ENCODE measurements at regions not wholly inside any gene's neighbourhood (a gene's known extent, or its start where the extent isn't known, plus 50 kb on each side); places are given as distances from the start of the nearest gene placed in this dataset.

DNA sequence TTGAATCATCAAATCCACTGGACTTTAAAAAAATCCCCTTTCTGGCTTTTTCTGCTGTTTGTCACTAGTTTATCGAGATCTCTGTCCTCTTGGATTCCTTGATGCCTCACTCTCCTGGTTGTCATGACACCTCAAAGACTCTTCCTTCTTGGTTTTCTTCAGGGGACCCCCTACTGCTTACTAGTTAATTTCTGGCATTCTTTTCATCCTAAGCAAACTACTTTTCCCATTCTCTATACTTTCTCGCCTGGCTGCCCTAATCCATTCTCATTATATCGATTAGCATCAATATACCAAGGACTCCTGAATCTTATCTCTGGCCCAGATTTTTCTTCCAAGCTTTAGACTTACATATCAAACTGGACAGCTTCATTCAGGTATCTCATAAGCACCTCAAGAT is 98.6 kb downstream of the NEDD1 start:
- ChIA-PET POLR2A (no interaction called here), CTCF (no interaction called here), RAD21 (ENCODE audit: low non-redundant PET in 1 of 2, low total read pairs in 2 of 2, uncharacterized antibody in 2 of 2, unreplicated experiment in 2 of 2) (no interaction called here)
- no peak overlapping the region for H3K9ac ChIP-seq (ENCODE audit: low read length)
- no peak overlapping the region for H3K4me3 ChIP-seq (replicated peaks in 1 of 2; ENCODE audit: low read depth in 1 of 2, low read length in 2 of 2)
- H3K9me2 ChIP-seq (ENCODE audit: insufficient read depth), result no peaks in the 10 kb centered on the region
- no peak overlapping the region for H3K4me2 ChIP-seq (ENCODE audit: low read length)
- no peaks in the 10 kb centered on the region for H3K79me2 ChIP-seq (ENCODE audit: insufficient read depth, low read length)
- TF ChIP-seq SRF (IDR thresholded peaks at IDR 0.05; ENCODE audit: low read depth) (no peak), EZH2phosphoT487 (IDR thresholded peaks at IDR 0.05; ENCODE audit: borderline replicate concordance) (no peak), JUND (IDR thresholded peaks at IDR 0.05) (no peak), EZH2 (IDR thresholded peaks at IDR 0.05) (no peak)
- TF ChIP-seq, protein P1, sequence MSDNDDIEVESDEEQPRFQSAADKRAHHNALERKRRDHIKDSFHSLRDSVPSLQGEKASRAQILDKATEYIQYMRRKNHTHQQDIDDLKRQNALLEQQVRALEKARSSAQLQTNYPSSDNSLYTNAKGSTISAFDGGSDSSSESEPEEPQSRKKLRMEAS (IDR thresholded peaks at IDR 0.05), result no peak
- ATAC-seq (no peak), DNase-seq (ENCODE audit: low read depth, low spot score) (no peak)
- peaks cover 50% of the 10 kb centered on the region for H3K27me3 ChIP-seq (ENCODE audit: insufficient read depth, low read length)
- no peak overlapping the region for H2AFZ ChIP-seq (ENCODE audit: low read depth, low read length, poor library complexity, severe bottlenecking)
- no peaks in the 10 kb centered on the region for H3K4me1 ChIP-seq (ENCODE audit: control insufficient read depth in 1 of 2, insufficient read depth in 2 of 2, low read length in 2 of 2)
- H3K36me3 ChIP-seq (ENCODE audit: control insufficient read depth in 1 of 2, insufficient read depth in 2 of 2, low read length in 2 of 2), result no peaks in the 10 kb centered on the region
- BruUV-seq (replicated peaks), result no TSS peak
- H4K20me1 ChIP-seq (ENCODE audit: insufficient read depth), result no peaks in the 10 kb centered on the region
- intact Hi-C loops (cut with micrococcal nuclease), result no loop called here
- no peaks in the 10 kb centered on the region for H3K9me3 ChIP-seq (ENCODE audit: control insufficient read depth in 1 of 2, insufficient read depth in 1 of 2, low read depth in 1 of 2, low read length in 2 of 2)
- no peak overlapping the region for H3K27ac ChIP-seq (ENCODE audit: low read depth, low read length)

DNA sequence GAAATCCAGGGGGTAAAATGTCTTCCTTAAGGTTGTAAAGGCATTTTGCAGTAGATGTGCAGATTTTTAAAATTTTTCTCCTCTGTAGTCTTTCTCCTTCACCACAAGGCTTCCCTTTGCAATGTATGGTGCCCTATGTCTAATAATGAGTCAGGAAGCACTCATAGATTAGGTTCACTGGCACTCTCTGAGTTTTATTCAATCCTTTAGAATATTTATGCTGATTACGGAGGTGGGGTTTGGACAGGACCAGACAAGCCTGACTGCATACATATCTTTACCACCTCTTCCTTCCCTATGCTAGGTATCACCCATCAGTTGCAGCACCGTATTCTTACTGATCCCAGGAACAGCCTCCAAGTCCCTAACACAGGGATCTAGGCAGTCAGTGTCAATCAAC is 99.5 kb downstream of the NEDD1 start:
- H3K79me2 ChIP-seq (ENCODE audit: insufficient read depth, low read length), result no peaks in the 10 kb centered on the region
- H3K9me2 ChIP-seq (ENCODE audit: insufficient read depth), result no peaks in the 10 kb centered on the region
- H3K9ac ChIP-seq (ENCODE audit: low read length), result no peak overlapping the region
- H3K4me3 ChIP-seq (replicated peaks in 1 of 2; ENCODE audit: low read depth in 1 of 2, low read length in 2 of 2), result no peak overlapping the region
- H2AFZ ChIP-seq (ENCODE audit: low read depth, low read length, poor library complexity, severe bottlenecking), result no peak overlapping the region
- no peak for DNase-seq (ENCODE audit: low read depth, low spot score)
- no peak overlapping the region for H3K4me2 ChIP-seq (ENCODE audit: low read length)
- H4K20me1 ChIP-seq (ENCODE audit: insufficient read depth), result no peaks in the 10 kb centered on the region
- no peaks in the 10 kb centered on the region for H3K4me1 ChIP-seq (ENCODE audit: control insufficient read depth in 1 of 2, insufficient read depth in 2 of 2, low read length in 2 of 2)
- ChIA-PET CTCF (no interaction called here), RAD21 (ENCODE audit: low non-redundant PET in 1 of 2, low total read pairs in 2 of 2, uncharacterized antibody in 2 of 2, unreplicated experiment in 2 of 2) (no interaction called here), POLR2A (no interaction called here)
- no peak for TF ChIP-seq EZH2phosphoT487 (IDR thresholded peaks at IDR 0.05; ENCODE audit: borderline replicate concordance)
- TF ChIP-seq SIN3A (IDR thresholded peaks at IDR 0.05; ENCODE audit: low read depth), result no peak
- TF ChIP-seq EGR1 (IDR thresholded peaks at IDR 0.05; ENCODE audit: low read depth), result no peak
- TF ChIP-seq, protein P2, sequence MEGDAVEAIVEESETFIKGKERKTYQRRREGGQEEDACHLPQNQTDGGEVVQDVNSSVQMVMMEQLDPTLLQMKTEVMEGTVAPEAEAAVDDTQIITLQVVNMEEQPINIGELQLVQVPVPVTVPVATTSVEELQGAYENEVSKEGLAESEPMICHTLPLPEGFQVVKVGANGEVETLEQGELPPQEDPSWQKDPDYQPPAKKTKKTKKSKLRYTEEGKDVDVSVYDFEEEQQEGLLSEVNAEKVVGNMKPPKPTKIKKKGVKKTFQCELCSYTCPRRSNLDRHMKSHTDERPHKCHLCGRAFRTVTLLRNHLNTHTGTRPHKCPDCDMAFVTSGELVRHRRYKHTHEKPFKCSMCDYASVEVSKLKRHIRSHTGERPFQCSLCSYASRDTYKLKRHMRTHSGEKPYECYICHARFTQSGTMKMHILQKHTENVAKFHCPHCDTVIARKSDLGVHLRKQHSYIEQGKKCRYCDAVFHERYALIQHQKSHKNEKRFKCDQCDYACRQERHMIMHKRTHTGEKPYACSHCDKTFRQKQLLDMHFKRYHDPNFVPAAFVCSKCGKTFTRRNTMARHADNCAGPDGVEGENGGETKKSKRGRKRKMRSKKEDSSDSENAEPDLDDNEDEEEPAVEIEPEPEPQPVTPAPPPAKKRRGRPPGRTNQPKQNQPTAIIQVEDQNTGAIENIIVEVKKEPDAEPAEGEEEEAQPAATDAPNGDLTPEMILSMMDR (IDR thresholded peaks at IDR 0.05 in 2 of 3, conservative IDR thresholded peaks at IDR 0.05 in 1 of 3; ENCODE audit: borderline replicate concordance in 1 of 3, insufficient read depth in 1 of 3, low read depth in 2 of 3, low read length in 2 of 3), result no peak
- TF ChIP-seq ELF1 (IDR thresholded peaks at IDR 0.05; ENCODE audit: borderline replicate concordance, low read depth), result no peak
- no peak for TF ChIP-seq CBX3 (IDR thresholded peaks at IDR 0.05; ENCODE audit: low read depth)
- no peak for TF ChIP-seq ZFX (IDR thresholded peaks at IDR 0.05)
- TF ChIP-seq, protein P1 (IDR thresholded peaks at IDR 0.05), result no peak
- TF ChIP-seq, protein P3, sequence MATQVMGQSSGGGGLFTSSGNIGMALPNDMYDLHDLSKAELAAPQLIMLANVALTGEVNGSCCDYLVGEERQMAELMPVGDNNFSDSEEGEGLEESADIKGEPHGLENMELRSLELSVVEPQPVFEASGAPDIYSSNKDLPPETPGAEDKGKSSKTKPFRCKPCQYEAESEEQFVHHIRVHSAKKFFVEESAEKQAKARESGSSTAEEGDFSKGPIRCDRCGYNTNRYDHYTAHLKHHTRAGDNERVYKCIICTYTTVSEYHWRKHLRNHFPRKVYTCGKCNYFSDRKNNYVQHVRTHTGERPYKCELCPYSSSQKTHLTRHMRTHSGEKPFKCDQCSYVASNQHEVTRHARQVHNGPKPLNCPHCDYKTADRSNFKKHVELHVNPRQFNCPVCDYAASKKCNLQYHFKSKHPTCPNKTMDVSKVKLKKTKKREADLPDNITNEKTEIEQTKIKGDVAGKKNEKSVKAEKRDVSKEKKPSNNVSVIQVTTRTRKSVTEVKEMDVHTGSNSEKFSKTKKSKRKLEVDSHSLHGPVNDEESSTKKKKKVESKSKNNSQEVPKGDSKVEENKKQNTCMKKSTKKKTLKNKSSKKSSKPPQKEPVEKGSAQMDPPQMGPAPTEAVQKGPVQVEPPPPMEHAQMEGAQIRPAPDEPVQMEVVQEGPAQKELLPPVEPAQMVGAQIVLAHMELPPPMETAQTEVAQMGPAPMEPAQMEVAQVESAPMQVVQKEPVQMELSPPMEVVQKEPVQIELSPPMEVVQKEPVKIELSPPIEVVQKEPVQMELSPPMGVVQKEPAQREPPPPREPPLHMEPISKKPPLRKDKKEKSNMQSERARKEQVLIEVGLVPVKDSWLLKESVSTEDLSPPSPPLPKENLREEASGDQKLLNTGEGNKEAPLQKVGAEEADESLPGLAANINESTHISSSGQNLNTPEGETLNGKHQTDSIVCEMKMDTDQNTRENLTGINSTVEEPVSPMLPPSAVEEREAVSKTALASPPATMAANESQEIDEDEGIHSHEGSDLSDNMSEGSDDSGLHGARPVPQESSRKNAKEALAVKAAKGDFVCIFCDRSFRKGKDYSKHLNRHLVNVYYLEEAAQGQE (IDR thresholded peaks at IDR 0.05; ENCODE audit: low read depth), result no peak
- TF ChIP-seq ZNF274 (IDR thresholded peaks at IDR 0.05; ENCODE audit: low read depth, low read length), result no peak
- TF ChIP-seq, protein P4, sequence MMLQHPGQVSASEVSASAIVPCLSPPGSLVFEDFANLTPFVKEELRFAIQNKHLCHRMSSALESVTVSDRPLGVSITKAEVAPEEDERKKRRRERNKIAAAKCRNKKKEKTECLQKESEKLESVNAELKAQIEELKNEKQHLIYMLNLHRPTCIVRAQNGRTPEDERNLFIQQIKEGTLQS (IDR thresholded peaks at IDR 0.05), result no peak
- no peak for TF ChIP-seq SRF (IDR thresholded peaks at IDR 0.05; ENCODE audit: low read depth)
- no peak for TF ChIP-seq JUND (IDR thresholded peaks at IDR 0.05)
- no peak for ATAC-seq
- no peaks in the 10 kb centered on the region for H3K36me3 ChIP-seq (ENCODE audit: control insufficient read depth in 1 of 2, insufficient read depth in 2 of 2, low read length in 2 of 2)
- no peak overlapping the region for H3K27ac ChIP-seq (ENCODE audit: low read depth, low read length)
- H3K27me3 ChIP-seq (ENCODE audit: insufficient read depth, low read length), result peaks cover 53% of the 10 kb centered on the region
- no TSS peak for BruUV-seq (replicated peaks)
- no peaks in the 10 kb centered on the region for H3K9me3 ChIP-seq (ENCODE audit: control insufficient read depth in 1 of 2, insufficient read depth in 1 of 2, low read depth in 1 of 2, low read length in 2 of 2)
- intact Hi-C loops (cut with micrococcal nuclease), result no loop called here

Measured in HCT116 (cell line).